ENCODE measurements at regions not wholly inside any gene's neighbourhood (a gene's known extent, or its start where the extent isn't known, plus 50 kb on each side); places are given as distances from the start of the nearest gene placed in this dataset.

- Mint-ChIP-seq H3K27ac (no peak overlapping the region), H3K27me3 (ENCODE audit: low read depth in 3 of 3) (no peaks in the 10 kb centered on the region), H3K4me1 (no peaks in the 10 kb centered on the region), H3K4me3 (no peak overlapping the region), H3K9me3 (peaks cover 0 to 3% (median 0%) of the 10 kb centered on the region in 7 donors), H3K36me3 (no peaks in the 10 kb centered on the region)
- no peak for TF ChIP-seq CTCF (IDR thresholded peaks at IDR 0.05)
- Histone ChIP-seq H2AFZ (ENCODE audit: insufficient read depth, low read depth, low read length, poor library complexity, severe bottlenecking) (no peak overlapping the region), H3K9ac (ENCODE audit: insufficient read depth, low read length, poor library complexity, severe bottlenecking) (no peak overlapping the region), H3K9me3 (replicated peaks in 1 of 2; ENCODE audit: control insufficient read depth in 1 of 2, insufficient read depth in 1 of 2, low read length in 2 of 2) (no peaks in the 10 kb centered on the region), H3K27ac (ENCODE audit: low read depth in 1 of 2, low read length in 2 of 2) (no peak overlapping the region), H3K4me3 (replicated peaks in 1 of 3; ENCODE audit: low read depth in 2 of 3, low read length in 3 of 3) (no peak overlapping the region), H3K4me1 (ENCODE audit: control insufficient read depth in 1 of 2, insufficient read depth in 2 of 2, low read length in 2 of 2) (no peaks in the 10 kb centered on the region), H3K36me3 (replicated peaks in 1 of 2; ENCODE audit: control insufficient read depth in 1 of 2, insufficient read depth in 2 of 2, low read length in 2 of 2) (no peaks in the 10 kb centered on the region), H3K4me2 (replicated peaks; ENCODE audit: extremely low read depth, low read length, poor library complexity, severe bottlenecking) (no peak overlapping the region), H3K79me2 (ENCODE audit: insufficient read depth, low read length) (no peaks in the 10 kb centered on the region), H4K20me1 (ENCODE audit: insufficient read depth, low read length) (no peaks in the 10 kb centered on the region), H3K27me3 (ENCODE audit: control insufficient read depth in 2 of 2, insufficient read depth in 2 of 2, low read length in 2 of 2) (no peaks in the 10 kb centered on the region)
- DNase-seq = no peak
- intact Hi-C loops (cut with micrococcal nuclease) = no loop called here
- WGBS (ENCODE audit: insufficient coverage) = 100% methylated on average over 1 of the region's 3 CpGs
Observed at GRCh38 chr1:60386249-60386648, 312.7 kb upstream of the C1orf87 start.

GRCh38 chr1:60376196-60376595 lies 302.6 kb upstream of the C1orf87 start:
- no CpG with 5 or more reads among the region's 1 CpG for WGBS (ENCODE audit: insufficient coverage)
- no peak for DNase-seq
- Histone ChIP-seq H2AFZ (ENCODE audit: insufficient read depth, low read depth, low read length, poor library complexity, severe bottlenecking) (no peak overlapping the region), H3K36me3 (replicated peaks in 1 of 2; ENCODE audit: control insufficient read depth in 1 of 2, insufficient read depth in 2 of 2, low read length in 2 of 2) (no peaks in the 10 kb centered on the region), H3K27ac (ENCODE audit: low read depth in 1 of 2, low read length in 2 of 2) (no peak overlapping the region), H3K4me1 (ENCODE audit: control insufficient read depth in 1 of 2, insufficient read depth in 2 of 2, low read length in 2 of 2) (no peaks in the 10 kb centered on the region), H3K4me2 (replicated peaks; ENCODE audit: extremely low read depth, low read length, poor library complexity, severe bottlenecking) (no peak overlapping the region), H3K27me3 (ENCODE audit: control insufficient read depth in 2 of 2, insufficient read depth in 2 of 2, low read length in 2 of 2) (no peaks in the 10 kb centered on the region), H4K20me1 (ENCODE audit: insufficient read depth, low read length) (no peaks in the 10 kb centered on the region), H3K79me2 (ENCODE audit: insufficient read depth, low read length) (no peaks in the 10 kb centered on the region), H3K4me3 (replicated peaks in 1 of 3; ENCODE audit: low read depth in 2 of 3, low read length in 3 of 3) (no peak overlapping the region), H3K9ac (ENCODE audit: insufficient read depth, low read length, poor library complexity, severe bottlenecking) (no peak overlapping the region), H3K9me3 (replicated peaks in 1 of 2; ENCODE audit: control insufficient read depth in 1 of 2, insufficient read depth in 1 of 2, low read length in 2 of 2) (peaks cover 0 to 6% of the 10 kb centered on the region in 2 donors)
- H3K36me3 Mint-ChIP-seq = no peaks in the 10 kb centered on the region
- no peak for TF ChIP-seq CTCF (IDR thresholded peaks at IDR 0.05)
- no peak overlapping the region for H3K27ac Mint-ChIP-seq
- H3K4me1 Mint-ChIP-seq = no peaks in the 10 kb centered on the region
- intact Hi-C loops (cut with micrococcal nuclease) = no loop called here
- no peak overlapping the region for H3K4me3 Mint-ChIP-seq
- peaks cover 0 to 5% (median 2%) of the 10 kb centered on the region in 3 donors for H3K27me3 Mint-ChIP-seq (ENCODE audit: low read depth in 3 of 3)
- H3K9me3 Mint-ChIP-seq = peaks cover 2 to 15% (median 8%) of the 10 kb centered on the region in 7 donors
